ENCODE measurements at regions not wholly inside any gene's neighbourhood (a gene's known extent, or its start where the extent isn't known, plus 50 kb on each side); places are given as distances from the start of the nearest gene placed in this dataset.

- TF ChIP-seq CTCF (IDR thresholded peaks at IDR 0.05) (no peak), POLR2A (IDR thresholded peaks at IDR 0.05) (no peak)
These were observed 629.7 kb downstream of the LIG4 start for GRCh38 chr13:107585469-107586180.
